Right lobe of liver (tissue), 4 donors: ENCODE measurements at regions not wholly inside any gene's neighbourhood (a gene's known extent, or its start where the extent isn't known, plus 50 kb on each side); places are given as distances from the start of the nearest gene placed in this dataset.

Experiments used
- POLR2A ChIP-seq: fragments of 450-650 bp; IDR thresholded peaks from one replicate; pipeline ENCODE4 v1.6.1; 2017; ENCODE audit warnings: antibody characterized with exemption, mild to moderate bottlenecking
- TF ChIP-seq, protein P1 (sequence below), 4 donors: fragments of 200-600 bp in 3 of 4; fragments of 450-650 bp in 1 of 4; IDR thresholded peaks; one replicate each; pipeline versions ENCODE4 v1.5.1 to v1.8.0; 2016 to 2022; ENCODE audit warnings: antibody characterized with exemption in 4 of 4, mild to moderate bottlenecking in 2 of 4
- donor health status: DM: no; HTN: no; CAD: no.
- donor health status: DM: no; HTN: no; CAD: no.
- donor health status: DM: no; HTN: yes; CAD: no.

DNA sequence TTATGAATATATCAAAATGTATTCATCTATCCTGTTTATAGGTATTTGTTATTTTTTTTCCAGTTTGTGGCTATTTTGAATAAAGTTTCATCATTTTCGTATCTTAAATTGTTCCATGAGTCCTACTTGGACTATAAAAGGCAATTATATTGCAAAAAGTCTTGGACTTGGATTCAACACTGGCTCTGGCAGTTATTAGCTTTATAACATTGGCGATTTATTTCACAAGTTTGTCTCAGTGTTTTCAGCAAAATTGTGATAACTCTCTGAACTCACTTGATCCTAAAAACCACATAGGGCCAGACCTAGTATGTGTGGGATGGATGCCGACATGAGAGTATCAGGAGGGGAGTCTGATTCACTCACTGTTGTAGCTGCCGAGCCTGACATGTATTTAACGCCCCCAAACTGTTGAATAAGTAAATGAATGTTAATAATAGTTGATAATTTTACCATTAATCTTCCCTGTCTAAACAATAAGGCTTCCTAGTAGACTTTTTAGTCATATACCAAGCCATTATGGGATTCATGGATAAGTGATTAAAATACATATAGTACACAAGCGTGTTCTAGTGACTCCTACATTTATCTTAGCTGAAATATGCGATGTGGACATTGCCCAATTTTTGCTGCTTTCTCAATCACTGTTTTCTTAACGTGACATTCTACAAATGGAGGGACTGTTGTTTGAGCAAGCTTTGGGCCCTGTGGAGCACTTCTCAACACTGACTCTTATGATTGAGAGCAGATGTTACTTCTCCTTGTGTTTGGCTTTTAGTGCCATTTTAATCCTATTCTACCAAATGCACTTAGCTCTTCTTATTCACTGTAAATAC, 907.6 kb downstream of the EPHA4 start:
- TF ChIP-seq, protein P1, sequence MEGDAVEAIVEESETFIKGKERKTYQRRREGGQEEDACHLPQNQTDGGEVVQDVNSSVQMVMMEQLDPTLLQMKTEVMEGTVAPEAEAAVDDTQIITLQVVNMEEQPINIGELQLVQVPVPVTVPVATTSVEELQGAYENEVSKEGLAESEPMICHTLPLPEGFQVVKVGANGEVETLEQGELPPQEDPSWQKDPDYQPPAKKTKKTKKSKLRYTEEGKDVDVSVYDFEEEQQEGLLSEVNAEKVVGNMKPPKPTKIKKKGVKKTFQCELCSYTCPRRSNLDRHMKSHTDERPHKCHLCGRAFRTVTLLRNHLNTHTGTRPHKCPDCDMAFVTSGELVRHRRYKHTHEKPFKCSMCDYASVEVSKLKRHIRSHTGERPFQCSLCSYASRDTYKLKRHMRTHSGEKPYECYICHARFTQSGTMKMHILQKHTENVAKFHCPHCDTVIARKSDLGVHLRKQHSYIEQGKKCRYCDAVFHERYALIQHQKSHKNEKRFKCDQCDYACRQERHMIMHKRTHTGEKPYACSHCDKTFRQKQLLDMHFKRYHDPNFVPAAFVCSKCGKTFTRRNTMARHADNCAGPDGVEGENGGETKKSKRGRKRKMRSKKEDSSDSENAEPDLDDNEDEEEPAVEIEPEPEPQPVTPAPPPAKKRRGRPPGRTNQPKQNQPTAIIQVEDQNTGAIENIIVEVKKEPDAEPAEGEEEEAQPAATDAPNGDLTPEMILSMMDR (IDR thresholded peaks at IDR 0.05): no peak
- TF ChIP-seq POLR2A: no peak
